ENCODE measurements at regions not wholly inside any gene's neighbourhood (a gene's known extent, or its start where the extent isn't known, plus 50 kb on each side); places are given as distances from the start of the nearest gene placed in this dataset.

GRCh38 chr1:87203904-87204303 lies 124.8 kb upstream of the LMO4 start:
- TF ChIP-seq EZH2 (IDR thresholded peaks at IDR 0.05; ENCODE audit: borderline replicate concordance, low read length), result no peak
- TF ChIP-seq CTCF (IDR thresholded peaks at IDR 0.05; ENCODE audit: low read length), result no peak

All from OCI-LY1 (cell line).